Activated T-cell treated with anti-CD3 and anti-CD28 coated beads, Interleukin-2, amount 50 U/mL, for 24 hours (primary cell): ENCODE measurements at regions not wholly inside any gene's neighbourhood (a gene's known extent, or its start where the extent isn't known, plus 50 kb on each side); places are given as distances from the start of the nearest gene placed in this dataset.

Source experiments
- DNase-seq: peaks from one replicate; pipeline ENCODE4 v3.0.0-alpha.2; 2020
- H3K27ac Mint-ChIP-seq: 2 replicates; pipeline ENCODE4 v1.8.0; 2020; ENCODE audit warnings: mild to moderate bottlenecking, mixed read lengths
- H3K27me3 Mint-ChIP-seq: 2 replicates; pipeline ENCODE4 v1.8.0; 2020; ENCODE audit warnings: mixed read lengths
- H3K36me3 Mint-ChIP-seq: 2 replicates; pipeline ENCODE4 v1.8.0; 2020; ENCODE audit warnings: low read depth, mixed read lengths
- H3K4me1 Mint-ChIP-seq: 2 replicates; pipeline ENCODE4 v1.8.0; 2020; ENCODE audit warnings: low read depth, mixed read lengths
- H3K4me3 Mint-ChIP-seq: 2 replicates; pipeline ENCODE4 v1.8.0; 2020; ENCODE audit warnings: mild to moderate bottlenecking, moderate library complexity, mixed read lengths
- H3K9me3 Mint-ChIP-seq: 2 replicates; pipeline ENCODE4 v1.8.0; 2020; ENCODE audit warnings: mixed read lengths

GRCh38 chrX:125089761-125090445 is 229.8 kb upstream of the TEX13C start:
- Mint-ChIP-seq H3K9me3 (no peaks in the 10 kb centered on the region), H3K27ac (no peak overlapping the region), H3K4me3 (no peak overlapping the region), H3K27me3 (peaks cover 19% of the 10 kb centered on the region), H3K36me3 (no peaks in the 10 kb centered on the region), H3K4me1 (no peaks in the 10 kb centered on the region)
- no peak for DNase-seq

GRCh38 chrX:125093852-125094251 is 225.8 kb upstream of the TEX13C start:
- Mint-ChIP-seq H3K27ac (no peak overlapping the region), H3K27me3 (peaks cover 7% of the 10 kb centered on the region), H3K9me3 (no peaks in the 10 kb centered on the region), H3K4me3 (no peak overlapping the region), H3K4me1 (no peaks in the 10 kb centered on the region), H3K36me3 (no peaks in the 10 kb centered on the region)
- no peak for DNase-seq

- Mint-ChIP-seq H3K27me3 (peaks cover under 1% of the 10 kb centered on the region), H3K4me3 (no peak overlapping the region), H3K27ac (no peak overlapping the region), H3K9me3 (no peaks in the 10 kb centered on the region), H3K36me3 (no peaks in the 10 kb centered on the region), H3K4me1 (no peaks in the 10 kb centered on the region)
- no peak for DNase-seq
Observed at GRCh38 chrX:125094901-125095300, 224.8 kb upstream of the TEX13C start.

GRCh38 chrX:125096469-125096868 is 223.2 kb upstream of the TEX13C start:
- no peak overlapping the region for H3K4me3 Mint-ChIP-seq
- H3K9me3 Mint-ChIP-seq, result no peaks in the 10 kb centered on the region
- H3K4me1 Mint-ChIP-seq, result no peaks in the 10 kb centered on the region
- DNase-seq, result no peak
- H3K27ac Mint-ChIP-seq, result no peak overlapping the region
- peaks cover 2% of the 10 kb centered on the region for H3K27me3 Mint-ChIP-seq
- H3K36me3 Mint-ChIP-seq, result no peaks in the 10 kb centered on the region

GRCh38 chrX:125096870-125097269 is 222.8 kb upstream of the TEX13C start:
- Mint-ChIP-seq H3K9me3 (no peaks in the 10 kb centered on the region), H3K4me1 (no peaks in the 10 kb centered on the region), H3K4me3 (no peak overlapping the region), H3K36me3 (no peaks in the 10 kb centered on the region), H3K27ac (no peak overlapping the region), H3K27me3 (peaks cover 2% of the 10 kb centered on the region)
- DNase-seq, result no peak

GRCh38 chrX:125101971-125102755 is 217.5 kb upstream of the TEX13C start:
- H3K9me3 Mint-ChIP-seq, result no peaks in the 10 kb centered on the region
- no peak overlapping the region for H3K27ac Mint-ChIP-seq
- H3K36me3 Mint-ChIP-seq, result no peaks in the 10 kb centered on the region
- H3K27me3 Mint-ChIP-seq, result peaks cover 11% of the 10 kb centered on the region
- DNase-seq, result no peak
- H3K4me1 Mint-ChIP-seq, result no peaks in the 10 kb centered on the region
- H3K4me3 Mint-ChIP-seq, result no peak overlapping the region

GRCh38 chrX:125103693-125104092 is 216.0 kb upstream of the TEX13C start:
- no peak overlapping the region for H3K4me3 Mint-ChIP-seq
- peaks cover 17% of the 10 kb centered on the region for H3K27me3 Mint-ChIP-seq
- no peaks in the 10 kb centered on the region for H3K4me1 Mint-ChIP-seq
- H3K9me3 Mint-ChIP-seq, result no peaks in the 10 kb centered on the region
- no peak overlapping the region for H3K27ac Mint-ChIP-seq
- no peaks in the 10 kb centered on the region for H3K36me3 Mint-ChIP-seq
- DNase-seq, result no peak

GRCh38 chrX:125108921-125109320 is 210.8 kb upstream of the TEX13C start:
- Mint-ChIP-seq H3K27me3 (peaks cover 32% of the 10 kb centered on the region), H3K4me3 (no peak overlapping the region), H3K36me3 (no peaks in the 10 kb centered on the region), H3K4me1 (no peaks in the 10 kb centered on the region), H3K27ac (no peak overlapping the region), H3K9me3 (no peaks in the 10 kb centered on the region)
- DNase-seq, result no peak

- Mint-ChIP-seq H3K27me3 (peaks cover 9% of the 10 kb centered on the region), H3K4me1 (no peaks in the 10 kb centered on the region), H3K4me3 (no peak overlapping the region), H3K36me3 (no peaks in the 10 kb centered on the region), H3K9me3 (peaks cover 3% of the 10 kb centered on the region), H3K27ac (no peak overlapping the region)
- DNase-seq, result no peak
Observed at GRCh38 chrX:125131164-125131563, 188.5 kb upstream of the TEX13C start.

- no peak for DNase-seq
- Mint-ChIP-seq H3K4me3 (no peak overlapping the region), H3K4me1 (no peaks in the 10 kb centered on the region), H3K36me3 (no peaks in the 10 kb centered on the region), H3K27ac (no peak overlapping the region), H3K27me3 (peaks cover 8% of the 10 kb centered on the region), H3K9me3 (peaks cover 3% of the 10 kb centered on the region)
Observed at GRCh38 chrX:125132274-125132673, 187.4 kb upstream of the TEX13C start.

- no peak for DNase-seq
- Mint-ChIP-seq H3K27ac (no peak overlapping the region), H3K27me3 (peaks cover 17% of the 10 kb centered on the region), H3K4me1 (no peaks in the 10 kb centered on the region), H3K9me3 (no peaks in the 10 kb centered on the region), H3K4me3 (no peak overlapping the region), H3K36me3 (no peaks in the 10 kb centered on the region)
Observed at GRCh38 chrX:125137521-125137920, 182.2 kb upstream of the TEX13C start.

- DNase-seq, result no peak
- no peaks in the 10 kb centered on the region for H3K4me1 Mint-ChIP-seq
- H3K27me3 Mint-ChIP-seq, result peaks cover 6% of the 10 kb centered on the region
- H3K4me3 Mint-ChIP-seq, result no peak overlapping the region
- no peaks in the 10 kb centered on the region for H3K36me3 Mint-ChIP-seq
- no peak overlapping the region for H3K27ac Mint-ChIP-seq
- H3K9me3 Mint-ChIP-seq, result no peaks in the 10 kb centered on the region
Observed at GRCh38 chrX:125150231-125150630, 169.4 kb upstream of the TEX13C start.

- no peak overlapping the region for H3K4me3 Mint-ChIP-seq
- peaks cover 3% of the 10 kb centered on the region for H3K27me3 Mint-ChIP-seq
- DNase-seq, result no peak
- H3K4me1 Mint-ChIP-seq, result no peaks in the 10 kb centered on the region
- no peak overlapping the region for H3K27ac Mint-ChIP-seq
- H3K9me3 Mint-ChIP-seq, result no peaks in the 10 kb centered on the region
- H3K36me3 Mint-ChIP-seq, result no peaks in the 10 kb centered on the region
Observed at GRCh38 chrX:125151146-125151545, 168.5 kb upstream of the TEX13C start.

- DNase-seq, result no peak
- Mint-ChIP-seq H3K27ac (no peak overlapping the region), H3K4me3 (no peak overlapping the region), H3K36me3 (no peaks in the 10 kb centered on the region), H3K27me3 (peaks cover 3% of the 10 kb centered on the region), H3K4me1 (no peaks in the 10 kb centered on the region), H3K9me3 (no peaks in the 10 kb centered on the region)
Observed at GRCh38 chrX:125152011-125152410, 167.7 kb upstream of the TEX13C start.

- Mint-ChIP-seq H3K36me3 (no peaks in the 10 kb centered on the region), H3K4me1 (no peaks in the 10 kb centered on the region), H3K27me3 (peaks cover 7% of the 10 kb centered on the region), H3K9me3 (no peaks in the 10 kb centered on the region), H3K4me3 (no peak overlapping the region), H3K27ac (no peak overlapping the region)
- no peak for DNase-seq
Observed at GRCh38 chrX:125153621-125154020, 166.1 kb upstream of the TEX13C start.
